Mucosa of descending colon (tissue), 3 donors: ENCODE measurements at regions not wholly inside any gene's neighbourhood (a gene's known extent, or its start where the extent isn't known, plus 50 kb on each side); places are given as distances from the start of the nearest gene placed in this dataset.
"Not testable (repeated sequence)": the region's sequence is repeated elsewhere in the genome, so short reads cannot be mapped to it uniquely, and the experiment has no call there.

Experiments used
- ATAC-seq: fragments of 200-7000 bp; cut with Tn5 transposase; one replicate; pipeline ENCODE4 v1.9.1; 2020; ENCODE audit warnings: mild to moderate bottlenecking, moderate library complexity
- DNase-seq, 3 donors: peaks; one replicate each; pipeline ENCODE4 v3.0.0-alpha.2; 2020
- H3K36me3 ChIP-seq: fragments of 200-600 bp; one replicate; pipeline ENCODE4 v1.8.0; 2021; ENCODE audit warnings: low read depth, mild to moderate bottlenecking
- H3K4me1 ChIP-seq: fragments of 200-600 bp; one replicate; pipeline ENCODE4 v1.8.0; 2021; ENCODE audit warnings: low read depth, mild to moderate bottlenecking
- H3K4me3 ChIP-seq: fragments of 200-600 bp; one replicate; pipeline ENCODE4 v1.8.0; 2021; ENCODE audit warnings: mild to moderate bottlenecking
- H3K9me3 ChIP-seq: fragments of 200-600 bp; one replicate; pipeline ENCODE4 v1.8.0; 2021; ENCODE audit warnings: mild to moderate bottlenecking
- CTCF ChIP-seq: fragments of 200-600 bp; IDR thresholded peaks from one replicate; pipeline ENCODE4 v1.8.0; 2022; ENCODE audit warnings: antibody characterized with exemption, mild to moderate bottlenecking
- intact Hi-C, 2 donors: fragments of 100-400 bp; cut with DNase I in 1 of 2; cut with micrococcal nuclease in 1 of 2; formaldehyde crosslinking; loops; one replicate each; pipeline versions ENCODE4 v1.11.0 to v1.11.1; 2022; cut with DNase I, micrococcal nuclease
- donor health status: DM: no; HTN: no; CAD: no; lungs with moderate emphysema.
- donor health status: DM: no; HTN: no; CAD: no.
- donor health status: DM: no; HTN: yes; CAD: no.

- intact Hi-C loops, result no loop called here
- H3K9me3 ChIP-seq, result no peaks in the 10 kb centered on the region
- TF ChIP-seq CTCF, result no peak
- DNase-seq, result no peak
- no peaks in the 10 kb centered on the region for H3K4me1 ChIP-seq
- H3K36me3 ChIP-seq, result no peaks in the 10 kb centered on the region
- no peak for ATAC-seq
- H3K4me3 ChIP-seq, result no peak overlapping the region
Observed at GRCh38 chr17:70750983-70751382, 581.7 kb downstream of the KCNJ2 start.

- ATAC-seq, H3K36me3 ChIP-seq, H3K4me1 ChIP-seq, H3K9me3 ChIP-seq, intact Hi-C loops, H3K4me3 ChIP-seq, DNase-seq: not testable (repeated sequence)
Observed at GRCh38 chr17:70752461-70752860, 583.1 kb downstream of the KCNJ2 start.

GRCh38 chr17:70752966-70753467 is 583.7 kb downstream of the KCNJ2 start:
- no peaks in the 10 kb centered on the region for H3K4me1 ChIP-seq
- TF ChIP-seq CTCF, result no peak
- H3K4me3 ChIP-seq, result no peak overlapping the region
- ATAC-seq, result no peak
- H3K9me3 ChIP-seq, result no peaks in the 10 kb centered on the region
- no peaks in the 10 kb centered on the region for H3K36me3 ChIP-seq
- no peak for DNase-seq
- intact Hi-C loops, result no loop called here

GRCh38 chr17:70763018-70763417 is 593.7 kb downstream of the KCNJ2 start:
- ATAC-seq, result no peak

GRCh38 chr17:70767102-70767701 is 597.9 kb downstream of the KCNJ2 start:
- no peak for ATAC-seq
- Histone ChIP-seq H3K9me3 (no peaks in the 10 kb centered on the region), H3K4me3 (no peak overlapping the region), H3K36me3 (no peaks in the 10 kb centered on the region), H3K4me1 (no peaks in the 10 kb centered on the region)
- TF ChIP-seq CTCF, result peak; percentile 39
- intact Hi-C loops, result loop anchor here in 1 of 2 donors (5.0 kb wide), 1 partner anchor 315 kb away; no protein-coding TSS in a partner anchor
- DNase-seq, result no peak

More at GRCh38 chr17:70763018-70763417, 593.7 kb downstream of the KCNJ2 start:
- Histone ChIP-seq H3K4me1 (no peaks in the 10 kb centered on the region), H3K36me3 (no peaks in the 10 kb centered on the region), H3K9me3 (no peaks in the 10 kb centered on the region), H3K4me3 (no peak overlapping the region)
- intact Hi-C loops, result no loop called here
- DNase-seq, result no peak
- TF ChIP-seq CTCF, result no peak

GRCh38 chr17:70769956-70770355 is 600.6 kb downstream of the KCNJ2 start:
- Histone ChIP-seq H3K4me3 (no peak overlapping the region), H3K9me3 (no peaks in the 10 kb centered on the region), H3K36me3 (no peaks in the 10 kb centered on the region), H3K4me1 (no peaks in the 10 kb centered on the region)
- no peak for TF ChIP-seq CTCF
- DNase-seq (no peak), ATAC-seq (no peak)
- intact Hi-C loops, result loop anchor here in 1 of 2 donors (5.0 kb wide), 1 partner anchor 312 kb away; no protein-coding TSS in a partner anchor
